Peyer's patch (tissue), 4 donors: ENCODE measurements at regions not wholly inside any gene's neighbourhood (a gene's known extent, or its start where the extent isn't known, plus 50 kb on each side); places are given as distances from the start of the nearest gene placed in this dataset.

Experiments used
- DNase-seq, 3 donors: peaks; one replicate each; pipeline ENCODE4 v3.0.0-alpha.2; 2017 to 2019
- H3K27ac ChIP-seq, 4 donors: fragments of 200-600 bp; sonication (generic); one replicate each; pipeline ENCODE4 v1.5.1; 2016 to 2019
- H3K27me3 ChIP-seq, 2 donors: fragments of 200-600 bp; sonication (generic); one replicate each; pipeline ENCODE4 v1.5.1; 2019
- H3K36me3 ChIP-seq, 3 donors: fragments of 200-600 bp; sonication (generic); one replicate each; pipeline ENCODE4 v1.5.1; 2016 to 2019
- H3K4me1 ChIP-seq, 4 donors: fragments of 200-600 bp; sonication (generic); one replicate each; pipeline ENCODE4 v1.5.1; 2016 to 2019
- H3K4me3 ChIP-seq, 4 donors: fragments of 200-600 bp; sonication (generic); 1 replicate in 3 of 4; 2 replicates in 1 of 4; pipeline ENCODE4 v1.5.1; 2016 to 2019; ENCODE audit warnings: mild to moderate bottlenecking in 1 of 4
- H3K9me3 ChIP-seq, 4 donors: fragments of 200-600 bp; sonication (generic); one replicate each; pipeline ENCODE4 v1.5.1; 2016 to 2019; ENCODE audit warnings: mild to moderate bottlenecking in 1 of 4
- CTCF ChIP-seq, 6 experiments: fragments of 450-650 bp in 4 of 6; fragments of 200-600 bp in 2 of 6; sonication (generic) in 1 of 6; IDR thresholded peaks; one replicate each; pipeline ENCODE4 v1.5.1; 2017 to 2019; ENCODE audit warnings: antibody characterized with exemption in 6 of 6, mild to moderate bottlenecking in 3 of 6, moderate library complexity in 1 of 6
- POLR2A ChIP-seq, 2 donors: fragments of 450-650 bp; IDR thresholded peaks; one replicate each; pipeline ENCODE4 v1.5.1; 2017; ENCODE audit warnings: antibody characterized with exemption in 2 of 2, mild to moderate bottlenecking in 2 of 2, moderate library complexity in 2 of 2

- Histone ChIP-seq H3K36me3 (no peaks in the 10 kb centered on the region), H3K9me3 (no peaks in the 10 kb centered on the region), H3K27me3 (no peaks in the 10 kb centered on the region), H3K27ac (no peak overlapping the region), H3K4me1 (no peaks in the 10 kb centered on the region), H3K4me3 (no peak overlapping the region)
- no peak for TF ChIP-seq POLR2A (IDR thresholded peaks at IDR 0.05)
- TF ChIP-seq CTCF (IDR thresholded peaks at IDR 0.05), result no peak
- no peak for DNase-seq
Measured at GRCh38 chr14:98773814-98774213, 498.2 kb downstream of the BCL11B start.

GRCh38 chr14:98775892-98776291 lies 496.1 kb downstream of the BCL11B start:
- H3K27me3 ChIP-seq, result no peaks in the 10 kb centered on the region
- no peaks in the 10 kb centered on the region for H3K4me1 ChIP-seq
- no peak overlapping the region for H3K4me3 ChIP-seq
- no peaks in the 10 kb centered on the region for H3K9me3 ChIP-seq
- H3K36me3 ChIP-seq, result no peaks in the 10 kb centered on the region
- TF ChIP-seq CTCF (IDR thresholded peaks at IDR 0.05) (no peak), POLR2A (IDR thresholded peaks at IDR 0.05) (no peak)
- H3K27ac ChIP-seq, result no peak overlapping the region
- no peak for DNase-seq

DNA sequence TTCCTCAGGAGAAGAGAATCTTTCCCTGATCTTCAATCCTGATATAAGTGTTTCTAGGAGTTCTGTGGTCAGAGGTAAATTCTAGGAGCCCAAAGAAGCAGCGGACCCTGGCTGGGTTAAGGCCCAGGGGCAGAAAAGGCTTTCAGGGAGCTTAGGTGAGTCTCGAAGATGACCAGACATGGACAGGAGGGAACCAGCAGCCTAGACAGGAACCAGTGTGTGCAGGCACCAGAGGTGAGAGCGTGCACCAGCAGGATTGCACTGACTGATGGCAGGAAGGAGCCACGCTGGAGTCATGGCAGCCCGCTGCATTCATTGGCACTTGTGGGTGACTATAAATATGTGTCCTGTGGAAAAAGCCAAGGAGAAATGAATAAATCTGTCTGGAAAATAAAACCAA lies 489.9 kb downstream of the BCL11B start:
- Histone ChIP-seq H3K4me1 (no peaks in the 10 kb centered on the region), H3K4me3 (no peak overlapping the region), H3K9me3 (no peaks in the 10 kb centered on the region), H3K27me3 (no peaks in the 10 kb centered on the region), H3K27ac (no peak overlapping the region), H3K36me3 (no peaks in the 10 kb centered on the region)
- no peak for DNase-seq
- TF ChIP-seq POLR2A (IDR thresholded peaks at IDR 0.05), result no peak
- no peak for TF ChIP-seq CTCF (IDR thresholded peaks at IDR 0.05)

DNA sequence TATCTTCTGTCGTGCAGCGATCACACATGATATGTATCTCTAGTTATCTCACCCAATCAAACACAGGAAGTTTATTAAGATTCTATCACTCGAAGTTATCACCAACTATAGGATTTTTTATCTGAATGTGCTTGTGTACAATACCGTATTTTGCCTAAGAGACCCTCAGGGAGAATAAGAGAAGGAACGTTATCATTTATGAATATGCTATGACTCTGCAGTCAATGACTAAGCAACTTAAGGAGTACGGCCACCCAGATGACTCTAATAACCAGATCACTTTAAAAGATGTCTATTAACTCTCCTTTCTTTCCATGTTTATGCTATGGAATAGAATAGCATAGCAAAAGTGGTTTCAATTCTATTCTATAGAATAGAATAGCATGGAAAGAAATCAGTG lies 486.4 kb downstream of the BCL11B start:
- H3K4me3 ChIP-seq, result no peak overlapping the region
- H3K36me3 ChIP-seq, result no peaks in the 10 kb centered on the region
- no peaks in the 10 kb centered on the region for H3K4me1 ChIP-seq
- no peaks in the 10 kb centered on the region for H3K27me3 ChIP-seq
- H3K9me3 ChIP-seq, result no peaks in the 10 kb centered on the region
- no peak for TF ChIP-seq POLR2A (IDR thresholded peaks at IDR 0.05)
- TF ChIP-seq CTCF (IDR thresholded peaks at IDR 0.05), result no peak
- H3K27ac ChIP-seq, result no peak overlapping the region
- no peak for DNase-seq

GRCh38 chr14:98786456-98786855 lies 485.5 kb downstream of the BCL11B start:
- H3K4me1 ChIP-seq, result no peaks in the 10 kb centered on the region
- H3K36me3 ChIP-seq, result no peaks in the 10 kb centered on the region
- no peaks in the 10 kb centered on the region for H3K9me3 ChIP-seq
- no peak for DNase-seq
- H3K27me3 ChIP-seq, result no peaks in the 10 kb centered on the region
- TF ChIP-seq CTCF (IDR thresholded peaks at IDR 0.05) (no peak), POLR2A (IDR thresholded peaks at IDR 0.05) (no peak)
- H3K27ac ChIP-seq, result no peak overlapping the region
- no peak overlapping the region for H3K4me3 ChIP-seq

- Histone ChIP-seq H3K4me1 (no peaks in the 10 kb centered on the region), H3K27ac (no peak overlapping the region)
Measured at GRCh38 chr14:98791661-98792060, 480.3 kb downstream of the BCL11B start.

More at GRCh38 chr14:98791661-98792060, 480.3 kb downstream of the BCL11B start:
- no peaks in the 10 kb centered on the region for H3K36me3 ChIP-seq
- peaks cover 0 to 3% (median 0%) of the 10 kb centered on the region in 4 donors for H3K9me3 ChIP-seq
- DNase-seq, result no peak
- no peak for TF ChIP-seq CTCF (IDR thresholded peaks at IDR 0.05)
- no peak for TF ChIP-seq POLR2A (IDR thresholded peaks at IDR 0.05)
- H3K4me3 ChIP-seq, result no peak overlapping the region
- no peaks in the 10 kb centered on the region for H3K27me3 ChIP-seq
